ENCODE measurements at regions not wholly inside any gene's neighbourhood (a gene's known extent, or its start where the extent isn't known, plus 50 kb on each side); places are given as distances from the start of the nearest gene placed in this dataset.
"Not testable (repeated sequence)": the region's sequence is repeated elsewhere in the genome, so short reads cannot be mapped to it uniquely, and the experiment has no call there.

- DNase-seq: no peak
These were observed 1628.9 kb upstream of the PRMT6 start for GRCh38 chr1:105427543-105427942.

DNA sequence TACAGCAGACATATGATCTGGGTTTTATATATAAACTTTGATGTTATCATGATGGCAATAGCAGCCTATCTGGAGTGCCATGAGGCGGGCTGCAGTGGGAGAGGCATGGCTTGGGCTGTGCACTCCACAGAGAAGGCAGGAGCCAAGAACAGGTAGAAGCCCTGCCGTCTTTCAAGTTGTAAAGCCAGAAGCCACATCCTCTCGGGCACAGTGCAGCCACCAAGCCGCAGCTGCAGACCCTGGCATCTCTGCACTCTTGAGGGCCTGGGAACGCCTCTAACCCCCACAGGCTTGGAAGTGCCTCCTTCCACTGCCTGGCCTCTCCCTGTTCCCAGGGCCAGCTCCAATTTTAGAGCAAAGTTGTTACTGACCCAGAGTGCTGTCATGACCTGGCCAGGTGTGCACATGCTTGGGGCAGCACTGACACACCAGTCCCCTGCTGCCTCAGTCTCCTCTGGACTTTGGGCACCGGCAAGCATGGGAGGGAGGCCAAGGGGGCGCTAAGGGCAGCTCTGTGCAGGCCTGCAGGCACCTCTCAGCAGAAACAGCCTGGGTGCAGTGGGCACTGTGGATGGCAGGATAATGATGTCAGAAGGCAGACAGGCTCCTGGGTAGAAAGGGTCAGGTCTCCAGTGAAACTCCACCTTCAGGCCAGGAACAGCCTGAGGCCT, 1619.8 kb upstream of the PRMT6 start:
- DNase-seq: no peak

DNA sequence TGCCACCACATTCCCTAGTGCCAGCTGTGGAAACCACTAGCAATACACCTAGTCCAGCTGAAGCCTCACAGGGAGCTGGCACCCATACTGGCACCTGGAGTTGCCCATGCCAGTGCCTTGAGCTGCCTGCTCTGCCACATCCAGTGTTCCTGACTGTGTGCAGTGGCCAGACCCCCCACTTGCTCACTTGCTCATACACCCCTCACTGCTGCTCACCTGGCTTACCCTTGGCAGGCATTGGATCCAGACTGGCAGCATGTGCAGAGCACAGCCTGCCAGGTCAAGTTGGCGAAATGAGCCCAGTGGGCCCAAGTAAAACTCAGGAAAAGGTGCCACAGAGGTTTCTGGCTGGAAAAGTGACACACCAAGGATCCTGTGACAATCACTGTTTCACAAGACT, 1618.6 kb upstream of the PRMT6 start:
- no peak for DNase-seq

- DNase-seq: no peak
These were observed 1613.6 kb upstream of the PRMT6 start for GRCh38 chr1:105442901-105443300.

GRCh38 chr1:105459759-105460158, 1596.7 kb upstream of the PRMT6 start:
- no peak for DNase-seq

- DNase-seq: no peak
These were observed 1594.2 kb upstream of the PRMT6 start for GRCh38 chr1:105462308-105462707.

- DNase-seq: no peak
These were observed 1588.9 kb upstream of the PRMT6 start for GRCh38 chr1:105467549-105467948.

DNA sequence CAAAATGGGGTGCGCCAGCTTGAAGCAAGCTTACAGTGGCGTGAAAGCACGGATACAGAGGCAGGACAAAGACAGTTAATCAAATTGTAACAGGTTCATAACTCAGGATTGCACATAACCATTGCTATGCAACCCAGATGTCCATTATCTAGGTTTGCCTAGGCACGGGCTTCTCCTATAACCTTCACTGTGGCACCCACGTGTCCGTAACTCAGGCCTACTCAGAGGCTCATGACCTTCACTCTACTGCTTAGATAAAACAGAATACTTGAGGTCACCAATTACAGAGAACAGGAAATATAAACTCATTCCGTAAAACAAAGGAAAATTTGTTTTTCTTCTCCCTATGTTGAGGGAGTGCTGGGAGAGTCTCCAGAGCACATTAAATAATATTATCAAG, 1585.9 kb upstream of the PRMT6 start:
- not testable (repeated sequence) for DNase-seq

GRCh38 chr1:105483436-105483835, 1573.0 kb upstream of the PRMT6 start:
- DNase-seq: no peak

DNA sequence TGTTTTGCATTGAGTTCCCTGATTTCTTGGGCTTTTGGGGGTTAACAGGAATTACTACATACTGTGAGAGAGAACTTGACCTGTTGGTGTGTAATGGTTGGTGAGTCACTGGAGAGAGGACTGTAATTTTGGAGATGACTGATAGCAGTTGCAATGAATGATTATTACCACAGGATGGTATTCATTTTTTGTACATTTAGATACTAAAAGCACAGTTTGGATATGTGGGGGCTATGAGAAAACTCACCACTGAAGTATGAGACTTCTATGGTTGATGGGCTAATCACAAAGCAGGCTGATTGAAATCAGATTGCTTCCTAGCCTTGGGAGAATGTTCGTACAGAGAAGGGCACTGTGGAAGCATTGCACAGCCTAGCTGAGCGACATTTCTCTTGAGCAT, 1571.3 kb upstream of the PRMT6 start:
- no peak for DNase-seq

- DNase-seq: no peak
These were observed 1563.6 kb upstream of the PRMT6 start for GRCh38 chr1:105492921-105493320.

GRCh38 chr1:105516068-105516467, 1540.4 kb upstream of the PRMT6 start:
- no peak for DNase-seq

- no peak for DNase-seq
These were observed 1522.5 kb upstream of the PRMT6 start for GRCh38 chr1:105533996-105534395.

GRCh38 chr1:105544475-105544874, 1512.0 kb upstream of the PRMT6 start:
- DNase-seq: no peak

GRCh38 chr1:105556266-105556665, 1500.2 kb upstream of the PRMT6 start:
- DNase-seq: no peak

DNA sequence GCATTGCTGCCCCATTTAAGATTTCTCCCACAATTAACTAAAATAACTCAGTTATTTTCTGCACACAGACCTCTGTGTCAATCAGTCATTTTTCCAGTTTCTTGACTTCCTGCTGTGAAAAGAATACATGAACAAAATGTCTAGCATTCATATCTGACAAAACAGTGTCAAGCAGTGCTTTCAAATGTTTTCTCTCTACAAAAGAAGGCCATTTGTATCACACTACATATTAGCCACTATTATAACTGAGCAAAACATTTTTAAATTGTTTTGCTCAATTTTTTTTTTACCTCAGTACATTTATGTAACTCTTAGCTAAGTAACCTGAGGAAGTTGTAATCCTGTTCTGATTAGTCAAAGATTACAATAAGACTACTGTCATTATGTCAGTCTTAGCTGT, 1498.5 kb upstream of the PRMT6 start:
- DNase-seq: no peak

DNA sequence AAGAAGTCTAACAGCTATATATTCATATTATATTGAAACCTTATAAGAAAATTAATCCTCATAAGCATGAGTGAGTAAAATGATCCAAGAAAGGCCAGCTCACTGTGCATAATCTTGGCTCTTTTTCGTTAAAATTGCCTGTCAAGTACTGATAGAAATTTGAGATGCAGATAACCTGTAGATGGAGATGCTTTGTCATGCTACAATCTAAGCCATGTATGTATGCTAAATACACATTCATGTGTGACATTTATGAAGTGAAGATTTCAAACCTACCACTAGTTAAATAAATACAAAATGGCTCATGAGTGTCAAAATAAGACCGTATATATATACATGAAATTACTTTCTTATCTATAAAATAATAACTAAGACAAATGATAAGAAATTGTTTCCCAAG, 1491.5 kb upstream of the PRMT6 start:
- DNase-seq: no peak

GRCh38 chr1:105585791-105586190, 1470.7 kb upstream of the PRMT6 start:
- DNase-seq: no peak

- DNase-seq: no peak
These were observed 1464.8 kb upstream of the PRMT6 start for GRCh38 chr1:105591681-105592080.

GRCh38 chr1:105608713-105609112, 1447.8 kb upstream of the PRMT6 start:
- no peak for DNase-seq

DNA sequence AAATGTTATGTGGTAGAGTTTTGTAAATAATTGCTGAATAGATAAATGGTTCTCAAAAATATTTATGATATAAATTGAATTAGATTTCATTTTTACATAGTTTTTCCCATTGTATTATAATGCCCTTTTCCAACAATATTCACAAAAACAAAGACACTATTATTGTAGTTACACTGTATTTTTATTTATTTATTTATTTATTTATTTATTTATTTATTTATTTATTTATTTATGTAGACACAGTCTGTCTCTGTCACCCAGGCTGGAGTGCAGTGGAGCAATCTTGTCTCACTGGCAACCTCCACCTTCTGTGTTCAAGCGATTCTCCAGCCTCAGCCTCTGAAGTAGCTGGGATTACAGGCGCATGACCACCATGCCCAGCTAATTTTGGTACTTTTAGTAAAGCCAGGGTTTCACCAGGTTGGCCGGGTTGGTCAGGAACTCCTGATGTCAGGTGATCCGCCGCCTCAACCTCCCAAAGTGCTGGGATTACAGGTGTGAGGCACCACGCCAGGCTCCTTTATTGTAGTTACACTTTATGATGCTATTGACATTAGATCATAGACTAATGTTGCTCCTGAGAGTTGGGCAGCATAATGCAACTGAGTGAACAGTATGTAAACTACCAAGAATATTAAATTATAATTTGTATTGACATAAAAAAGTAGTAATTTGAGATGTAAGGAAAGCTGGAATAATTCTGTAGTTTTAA, 1430.0 kb upstream of the PRMT6 start:
- DNase-seq: no peak

DNA sequence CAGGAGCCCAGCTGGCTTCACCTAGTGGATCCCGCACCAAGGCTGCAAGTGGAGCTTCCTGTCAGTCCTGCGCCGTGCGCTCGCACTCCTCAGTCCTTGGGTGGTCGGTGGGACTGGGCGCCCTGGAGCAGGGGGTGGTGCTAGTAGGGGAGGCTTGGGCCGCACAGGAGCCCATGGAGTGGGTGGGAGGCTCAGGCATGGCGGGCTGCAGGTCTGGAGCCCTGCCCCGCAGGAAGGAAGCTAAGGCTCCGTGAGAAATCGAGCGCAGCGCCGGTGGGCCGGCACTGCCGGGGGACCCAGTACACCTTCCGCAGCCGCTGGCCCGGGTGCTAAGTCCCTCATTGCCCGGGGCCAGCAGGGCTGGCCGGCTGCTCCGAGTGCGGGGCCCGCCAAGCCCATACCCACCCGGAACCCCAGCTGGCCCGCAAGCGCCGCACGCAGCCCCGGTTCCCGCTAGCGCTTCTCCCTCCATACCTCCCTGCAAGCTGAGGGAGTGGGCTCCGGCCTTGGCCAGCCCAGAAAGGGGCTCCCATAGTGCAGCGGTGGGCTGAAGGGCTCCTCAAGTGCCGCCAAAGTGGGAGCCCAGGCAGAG, 1425.2 kb upstream of the PRMT6 start:
- not testable (repeated sequence) for DNase-seq

DNA sequence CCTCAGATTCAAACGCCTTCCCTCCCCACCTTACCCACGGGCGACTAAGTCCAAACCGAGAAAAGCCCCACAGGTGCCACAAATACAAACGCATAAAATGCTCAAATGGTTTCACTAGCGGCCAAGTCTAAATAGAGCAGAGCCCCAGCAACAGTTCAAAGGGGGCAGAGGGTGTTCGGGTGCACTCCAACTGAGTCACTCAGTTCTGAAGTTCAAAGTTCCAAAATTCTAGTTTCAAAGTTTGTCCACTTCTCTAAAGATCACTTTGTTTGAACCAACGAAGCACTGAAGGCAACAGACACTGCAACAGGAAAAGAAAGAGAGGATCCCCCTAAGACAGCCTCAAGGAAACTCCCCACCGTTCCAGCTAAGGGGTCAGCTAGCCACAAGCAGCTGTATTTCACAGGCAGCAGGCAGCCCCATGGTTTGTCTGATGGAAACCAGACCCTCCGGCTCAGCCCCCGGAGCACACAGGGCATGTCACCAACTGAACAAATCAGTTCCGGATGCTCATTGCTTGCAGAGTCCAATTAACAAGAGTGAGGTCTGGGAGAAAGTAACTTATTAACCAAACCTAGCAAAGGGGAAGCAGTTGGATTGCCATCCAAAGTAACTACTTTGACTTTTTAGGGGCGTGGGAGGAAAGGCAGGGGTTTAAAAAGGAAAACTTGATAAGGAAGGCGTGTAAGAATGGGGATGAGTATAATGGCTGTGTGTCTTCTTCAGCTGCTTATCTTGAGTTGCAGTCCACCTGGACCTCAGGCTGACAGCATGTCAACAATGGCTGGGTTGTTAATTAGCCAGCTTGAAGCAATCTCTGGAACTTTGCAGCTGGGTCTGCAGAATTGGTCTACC, 1423.9 kb upstream of the PRMT6 start:
- no peak for DNase-seq
